Neural crest cell (in vitro differentiated cells): ENCODE measurements at regions not wholly inside any gene's neighbourhood (a gene's known extent, or its start where the extent isn't known, plus 50 kb on each side); places are given as distances from the start of the nearest gene placed in this dataset.

Experiments
- DNase-seq: peaks from one replicate; pipeline ENCODE4 v3.0.0; 2021; ENCODE audit warnings: low read depth, mixed read lengths, low spot score
- H3K27ac Mint-ChIP-seq: one replicate; pipeline ENCODE4 v1.8.0; 2021; ENCODE audit warnings: mild to moderate bottlenecking, mixed read lengths; ENCODE audit not compliant: unreplicated experiment
- H3K27me3 Mint-ChIP-seq: 2 replicates; pipeline ENCODE4 v1.8.0; 2021; ENCODE audit warnings: low read depth, mild to moderate bottlenecking, mixed read lengths
- H3K36me3 Mint-ChIP-seq: 2 replicates; pipeline ENCODE4 v1.8.0; 2021; ENCODE audit warnings: low read depth, mild to moderate bottlenecking, mixed read lengths
- H3K4me1 Mint-ChIP-seq: 2 replicates; pipeline ENCODE4 v1.8.0; 2021; ENCODE audit warnings: mixed read lengths
- H3K4me3 Mint-ChIP-seq: one replicate; pipeline ENCODE4 v1.8.0; 2021; ENCODE audit warnings: mild to moderate bottlenecking, mixed read lengths
- H3K9me3 Mint-ChIP-seq: 2 replicates; pipeline ENCODE4 v1.8.0; 2021; ENCODE audit warnings: mixed read lengths
- TF ChIP-seq, protein P1 (sequence below): fragments of 200-600 bp; sonication (generic); conservative IDR thresholded peaks from 2 replicates; pipeline ENCODE4 v1.5.0; 2021; ENCODE audit warnings: antibody characterized with exemption, mild to moderate bottlenecking

DNA sequence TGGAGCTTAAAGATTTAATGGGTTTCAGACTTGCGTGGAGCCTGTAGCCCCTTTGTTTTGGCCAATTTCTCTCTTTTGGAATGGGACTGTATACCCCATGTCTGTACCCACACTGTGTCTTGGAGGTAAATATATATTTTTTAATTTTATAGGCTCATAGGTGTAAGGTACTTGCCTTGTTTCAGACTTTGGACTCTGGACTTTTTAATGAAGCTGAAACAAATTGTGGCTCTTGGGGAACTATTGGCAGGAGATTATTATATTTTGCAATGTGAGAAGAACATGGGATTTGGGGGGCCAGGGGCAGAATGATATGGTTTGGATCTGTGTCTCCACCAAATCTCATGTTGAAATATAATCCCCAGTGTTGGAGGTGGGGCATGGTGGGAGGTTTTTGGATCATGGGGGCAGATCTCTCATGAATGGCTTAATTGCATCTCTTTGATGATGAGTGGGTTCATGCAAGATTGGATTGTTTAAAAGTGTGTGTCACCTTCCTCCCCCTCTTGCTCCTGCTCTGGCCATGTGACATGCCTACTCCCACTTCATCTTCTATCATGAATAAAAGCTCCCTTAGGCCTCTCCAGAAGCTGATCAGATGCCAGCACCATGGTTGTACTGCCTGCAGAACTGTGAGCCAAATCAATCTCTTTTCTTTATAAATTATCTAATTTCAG is 74.1 kb upstream of the ARHGAP20 start:
- Mint-ChIP-seq H3K36me3 (no peaks in the 10 kb centered on the region), H3K4me3 (no peak overlapping the region), H3K4me1 (no peaks in the 10 kb centered on the region), H3K9me3 (peaks cover 5% of the 10 kb centered on the region), H3K27me3 (no peaks in the 10 kb centered on the region), H3K27ac (no peak overlapping the region)
- DNase-seq = no peak
- TF ChIP-seq, protein P1, sequence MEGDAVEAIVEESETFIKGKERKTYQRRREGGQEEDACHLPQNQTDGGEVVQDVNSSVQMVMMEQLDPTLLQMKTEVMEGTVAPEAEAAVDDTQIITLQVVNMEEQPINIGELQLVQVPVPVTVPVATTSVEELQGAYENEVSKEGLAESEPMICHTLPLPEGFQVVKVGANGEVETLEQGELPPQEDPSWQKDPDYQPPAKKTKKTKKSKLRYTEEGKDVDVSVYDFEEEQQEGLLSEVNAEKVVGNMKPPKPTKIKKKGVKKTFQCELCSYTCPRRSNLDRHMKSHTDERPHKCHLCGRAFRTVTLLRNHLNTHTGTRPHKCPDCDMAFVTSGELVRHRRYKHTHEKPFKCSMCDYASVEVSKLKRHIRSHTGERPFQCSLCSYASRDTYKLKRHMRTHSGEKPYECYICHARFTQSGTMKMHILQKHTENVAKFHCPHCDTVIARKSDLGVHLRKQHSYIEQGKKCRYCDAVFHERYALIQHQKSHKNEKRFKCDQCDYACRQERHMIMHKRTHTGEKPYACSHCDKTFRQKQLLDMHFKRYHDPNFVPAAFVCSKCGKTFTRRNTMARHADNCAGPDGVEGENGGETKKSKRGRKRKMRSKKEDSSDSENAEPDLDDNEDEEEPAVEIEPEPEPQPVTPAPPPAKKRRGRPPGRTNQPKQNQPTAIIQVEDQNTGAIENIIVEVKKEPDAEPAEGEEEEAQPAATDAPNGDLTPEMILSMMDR = no peak

DNA sequence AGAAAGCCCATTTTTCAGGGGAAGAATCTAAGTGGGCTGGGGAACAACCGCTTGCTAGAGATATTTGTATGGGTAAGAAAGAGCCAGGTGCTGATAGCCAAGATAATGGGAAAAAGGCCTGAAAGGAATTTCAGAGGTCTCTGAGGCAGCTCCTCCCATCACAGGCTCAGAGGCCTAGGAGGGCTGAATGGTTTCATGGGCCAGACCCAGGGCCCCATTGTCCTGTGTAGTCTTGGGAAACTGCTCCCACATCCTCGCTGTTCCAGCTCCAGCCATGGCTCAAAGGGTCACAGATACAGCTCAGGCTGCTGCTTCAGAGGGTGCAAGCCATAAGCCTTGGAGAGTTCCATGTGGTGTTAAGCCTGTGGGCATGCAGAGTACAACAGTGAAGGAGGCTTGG is 73.2 kb upstream of the ARHGAP20 start:
- DNase-seq = no peak
- TF ChIP-seq, protein P1 = no peak
- H3K9me3 Mint-ChIP-seq = peaks cover 5% of the 10 kb centered on the region
- H3K27ac Mint-ChIP-seq = no peak overlapping the region
- H3K4me3 Mint-ChIP-seq = no peak overlapping the region
- no peaks in the 10 kb centered on the region for H3K27me3 Mint-ChIP-seq
- no peaks in the 10 kb centered on the region for H3K4me1 Mint-ChIP-seq
- no peaks in the 10 kb centered on the region for H3K36me3 Mint-ChIP-seq

DNA sequence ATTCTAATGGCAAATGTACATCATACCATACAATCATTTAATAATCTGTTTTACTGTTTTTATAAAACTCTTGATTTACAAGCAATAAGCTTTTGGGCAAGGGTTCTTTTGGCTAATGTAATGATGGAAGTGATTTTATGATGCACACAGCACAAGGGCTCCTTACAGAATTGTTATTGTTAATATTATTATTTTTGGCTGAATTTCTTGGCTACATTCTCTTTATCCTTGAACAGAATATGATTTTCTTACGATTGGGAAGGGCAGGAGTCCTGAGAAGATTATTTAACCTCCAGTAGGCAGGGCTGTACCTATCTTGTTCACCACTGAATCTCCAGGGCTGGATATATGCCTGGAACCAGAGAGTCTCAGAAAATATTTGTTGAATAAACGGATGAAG is 70.4 kb upstream of the ARHGAP20 start:
- no peak for DNase-seq
- Mint-ChIP-seq H3K4me3 (no peak overlapping the region), H3K4me1 (no peaks in the 10 kb centered on the region), H3K27ac (no peak overlapping the region), H3K36me3 (no peaks in the 10 kb centered on the region), H3K27me3 (no peaks in the 10 kb centered on the region), H3K9me3 (peaks cover 11% of the 10 kb centered on the region)
- TF ChIP-seq, protein P1 = no peak

DNA sequence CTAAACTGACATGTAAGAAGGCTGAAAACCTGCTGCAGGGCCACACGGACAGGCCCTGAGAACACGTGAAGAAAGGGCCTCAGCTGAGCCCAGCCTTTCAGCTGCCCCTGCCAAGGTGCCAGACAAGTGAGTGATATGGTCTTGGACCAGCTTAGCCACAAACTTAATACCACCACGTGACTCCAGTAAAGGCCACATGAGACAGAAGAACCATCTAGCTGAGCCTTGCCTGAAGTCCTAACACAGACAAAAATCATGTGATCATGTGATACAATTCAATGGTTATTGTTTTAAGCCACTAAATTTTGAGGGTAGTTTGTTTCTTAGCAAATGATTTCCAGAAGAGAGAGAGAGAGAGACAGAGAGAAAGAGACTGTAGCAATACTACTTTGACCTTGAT is 66.9 kb upstream of the ARHGAP20 start:
- Mint-ChIP-seq H3K27ac (no peak overlapping the region), H3K4me1 (no peaks in the 10 kb centered on the region), H3K27me3 (no peaks in the 10 kb centered on the region), H3K9me3 (peaks cover 6% of the 10 kb centered on the region), H3K36me3 (no peaks in the 10 kb centered on the region), H3K4me3 (no peak overlapping the region)
- DNase-seq = no peak
- TF ChIP-seq, protein P1 = no peak

DNA sequence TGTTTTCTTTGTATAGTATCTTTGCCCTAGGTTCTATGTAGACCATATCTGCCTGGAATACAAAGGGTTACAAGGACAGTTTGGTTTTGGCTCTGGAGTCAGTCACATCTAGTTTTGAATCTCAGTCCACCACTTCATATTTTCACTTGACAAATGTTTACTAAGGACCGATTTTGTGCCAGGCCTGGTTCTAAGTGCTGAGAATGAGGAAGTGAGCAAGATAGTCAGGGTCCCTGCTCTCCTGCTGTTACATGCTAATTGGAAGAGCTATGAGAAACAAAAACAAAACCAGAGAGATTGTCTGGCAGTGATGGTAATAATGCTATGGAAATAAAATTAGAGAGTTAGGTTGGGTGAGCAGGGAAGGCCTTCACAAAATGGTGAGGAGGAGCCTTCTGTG is 66.1 kb upstream of the ARHGAP20 start:
- Mint-ChIP-seq H3K4me3 (no peak overlapping the region), H3K4me1 (no peaks in the 10 kb centered on the region), H3K27ac (no peak overlapping the region), H3K9me3 (peaks cover 6% of the 10 kb centered on the region), H3K36me3 (no peaks in the 10 kb centered on the region), H3K27me3 (no peaks in the 10 kb centered on the region)
- no peak for DNase-seq
- TF ChIP-seq, protein P1 = no peak

DNA sequence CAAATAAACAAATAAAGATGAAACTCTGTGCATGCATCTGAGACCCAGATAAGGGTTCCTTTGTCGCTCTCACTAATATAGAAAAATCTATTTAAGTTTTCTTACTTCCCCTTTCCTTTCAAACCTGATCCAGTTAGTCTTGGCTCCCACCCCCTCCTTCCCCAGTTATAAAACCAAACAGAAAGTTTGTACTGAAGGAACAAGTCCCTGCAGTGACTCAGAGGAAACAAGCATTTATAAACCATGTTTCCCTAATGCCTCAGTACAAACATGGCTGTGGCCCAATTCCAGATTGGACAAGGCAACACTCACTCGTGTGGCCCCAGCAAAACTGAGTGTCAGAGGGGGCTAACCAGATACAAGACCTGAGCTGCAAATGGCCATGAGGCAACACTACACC is 65.5 kb upstream of the ARHGAP20 start:
- DNase-seq = no peak
- Mint-ChIP-seq H3K27ac (no peak overlapping the region), H3K4me1 (no peaks in the 10 kb centered on the region), H3K36me3 (no peaks in the 10 kb centered on the region), H3K27me3 (peaks cover 2% of the 10 kb centered on the region), H3K9me3 (peaks cover 8% of the 10 kb centered on the region), H3K4me3 (no peak overlapping the region)
- TF ChIP-seq, protein P1 = no peak
